NCI-H2227 treated with DMSO at 0.1 percent for 48 hours (cell line): ENCODE measurements at regions not wholly inside any gene's neighbourhood (a gene's known extent, or its start where the extent isn't known, plus 50 kb on each side); places are given as distances from the start of the nearest gene placed in this dataset.
A peak's percentile ranks its signal among the peaks of the same experiment; 100 is the strongest.
"Not testable (repeated sequence)": the region's sequence is repeated elsewhere in the genome, so short reads cannot be mapped to it uniquely, and the experiment has no call there.

ENCODE experiments used
- DNase-seq: peaks from one replicate; lab custom pipeline; 2025; lab: John Stamatoyannopoulos, UW

GRCh38 chr3:151596940-151597339 lies 136.1 kb upstream of the IGSF10 start:
- DNase-seq, result no peak

- no peak for DNase-seq
Observed at GRCh38 chr3:151593928-151594327, 133.1 kb upstream of the IGSF10 start.

GRCh38 chr3:151592287-151592686 lies 131.4 kb upstream of the IGSF10 start:
- no peak for DNase-seq

- DNase-seq, result no peak
Observed at GRCh38 chr3:151591441-151591840, 130.6 kb upstream of the IGSF10 start.

GRCh38 chr3:151589311-151589710 lies 128.4 kb upstream of the IGSF10 start:
- DNase-seq, result no peak

- not testable (repeated sequence) for DNase-seq
Observed at GRCh38 chr3:151587659-151588058, 126.8 kb upstream of the IGSF10 start.

GRCh38 chr3:151584566-151584965 lies 123.7 kb upstream of the IGSF10 start:
- DNase-seq, result no peak

GRCh38 chr3:151581035-151581434 lies 120.2 kb upstream of the IGSF10 start:
- DNase-seq, result peak; percentile 17

GRCh38 chr3:151580591-151580990 lies 119.7 kb upstream of the IGSF10 start:
- DNase-seq, result peak; percentile 68

- no peak for DNase-seq
Observed at GRCh38 chr3:151579571-151580270, 118.9 kb upstream of the IGSF10 start.

- no peak for DNase-seq
Observed at GRCh38 chr3:151578495-151578894, 117.6 kb upstream of the IGSF10 start.

GRCh38 chr3:151576511-151577137 lies 115.8 kb upstream of the IGSF10 start:
- no peak for DNase-seq

GRCh38 chr3:151568184-151568583 lies 107.3 kb upstream of the IGSF10 start:
- no peak for DNase-seq

GRCh38 chr3:151567477-151567876 lies 106.6 kb upstream of the IGSF10 start:
- no peak for DNase-seq

GRCh38 chr3:151564261-151564660 lies 103.4 kb upstream of the IGSF10 start:
- no peak for DNase-seq

GRCh38 chr3:151563305-151563704 lies 102.4 kb upstream of the IGSF10 start:
- DNase-seq, result no peak

GRCh38 chr3:151562891-151563290 lies 102.0 kb upstream of the IGSF10 start:
- no peak for DNase-seq

GRCh38 chr3:151561878-151562277 lies 101.0 kb upstream of the IGSF10 start:
- DNase-seq, result no peak

GRCh38 chr3:151560738-151561137 lies 99.9 kb upstream of the IGSF10 start:
- no peak for DNase-seq

GRCh38 chr3:151559736-151560135 lies 98.9 kb upstream of the IGSF10 start:
- DNase-seq, result no peak

- no peak for DNase-seq
Observed at GRCh38 chr3:151558661-151559060, 97.8 kb upstream of the IGSF10 start.

- no peak for DNase-seq
Observed at GRCh38 chr3:151557068-151557840, 96.4 kb upstream of the IGSF10 start.

GRCh38 chr3:151556596-151556995 lies 95.7 kb upstream of the IGSF10 start:
- DNase-seq, result no peak
